AG09319 (cell line): ENCODE measurements at regions not wholly inside any gene's neighbourhood (a gene's known extent, or its start where the extent isn't known, plus 50 kb on each side); places are given as distances from the start of the nearest gene placed in this dataset.

Experiments
- DNase-seq: peaks from one replicate; pipeline ENCODE4 v3.0.0-alpha.2; 2010; ENCODE audit warnings: low read depth; ENCODE audit errors: extremely low read depth
- CTCF ChIP-seq: IDR thresholded peaks from 2 replicates; pipeline ENCODE4 v1.5.1; 2011; ENCODE audit warnings: low read depth, mild to moderate bottlenecking, inconsistent platforms, low read length, moderate library complexity

- TF ChIP-seq CTCF = no peak
- DNase-seq = no peak
Observed at GRCh38 chr19:31402529-31403316, 53.5 kb upstream of the TSHZ3 start.

- no peak for TF ChIP-seq CTCF
- DNase-seq = no peak
Observed at GRCh38 chr19:31406106-31406505, 56.9 kb upstream of the TSHZ3 start.

DNA sequence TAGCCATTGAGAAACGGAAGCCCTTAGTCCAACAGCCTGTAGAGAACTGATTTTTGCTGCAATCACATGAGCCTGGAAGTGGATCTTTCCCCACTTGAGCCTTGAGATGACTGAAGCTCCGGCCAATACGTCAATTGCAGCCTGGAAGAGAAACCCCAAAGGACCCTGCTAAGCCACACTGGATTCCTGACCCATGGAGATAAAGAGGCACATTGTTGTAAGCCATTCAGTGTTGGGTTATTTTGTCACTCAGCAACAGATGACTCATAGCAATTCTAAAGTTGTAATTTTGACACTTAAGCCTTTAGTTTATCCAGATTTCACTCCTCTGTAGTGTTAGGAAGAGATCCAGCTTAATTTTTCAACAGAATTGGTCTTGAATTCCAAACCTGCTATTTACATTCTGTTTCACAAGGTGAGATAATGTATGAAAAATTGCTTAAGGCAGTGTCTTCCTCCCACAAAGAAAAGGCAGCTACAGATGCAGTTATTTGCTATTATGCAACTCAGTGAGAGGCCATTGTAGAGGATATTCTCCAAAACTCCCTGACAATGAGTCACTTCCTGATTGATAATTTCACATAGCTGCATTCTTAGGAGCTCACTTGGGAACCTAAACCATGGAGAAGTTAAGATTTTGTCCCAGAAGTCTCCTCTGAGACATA, 59.4 kb upstream of the TSHZ3 start:
- peak; percentile 42 for DNase-seq
- TF ChIP-seq CTCF = no peak

GRCh38 chr19:31413353-31413752, 64.1 kb upstream of the TSHZ3 start:
- TF ChIP-seq CTCF = no peak
- DNase-seq = no peak

DNA sequence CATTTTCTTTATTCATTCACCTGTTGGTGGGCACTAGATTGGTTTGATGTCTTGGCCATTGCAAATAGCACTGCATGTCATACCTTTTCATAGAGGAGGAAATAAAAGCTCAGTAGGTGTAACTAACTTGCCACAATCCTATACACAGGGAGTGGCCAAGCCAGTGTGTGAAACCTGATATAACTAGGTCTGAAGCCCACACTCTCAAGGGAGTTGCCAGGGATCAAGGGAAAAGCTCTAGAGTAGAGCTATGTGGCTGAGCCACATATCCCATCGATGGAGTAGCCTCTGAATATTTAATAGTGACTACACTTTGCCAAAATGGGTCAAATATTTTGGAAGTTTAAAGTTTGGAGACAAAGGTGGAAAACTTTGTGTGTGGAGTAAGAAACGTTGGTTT, 66.1 kb upstream of the TSHZ3 start:
- DNase-seq = no peak
- no peak for TF ChIP-seq CTCF

DNA sequence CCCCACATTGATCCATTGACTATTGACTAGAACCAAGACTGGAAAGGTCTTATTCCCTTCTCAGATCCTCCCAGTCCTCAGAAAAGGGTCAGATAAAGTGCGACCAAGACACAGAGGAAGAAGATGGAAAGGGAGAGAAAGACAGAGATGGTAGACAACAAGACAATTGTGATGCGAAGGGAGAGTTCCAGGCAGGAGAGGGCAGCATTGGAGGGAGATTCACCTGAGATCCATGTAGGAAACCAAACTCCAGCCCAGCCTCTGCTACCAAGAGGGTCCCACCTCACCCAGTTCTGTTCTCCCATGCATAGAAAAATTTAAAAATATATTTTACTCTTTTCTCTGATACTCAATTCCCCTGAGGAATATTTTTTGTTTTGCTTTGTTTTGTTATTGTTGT, 67.3 kb upstream of the TSHZ3 start:
- no peak for TF ChIP-seq CTCF
- DNase-seq = no peak

- no peak for TF ChIP-seq CTCF
Observed at GRCh38 chr19:31418055-31418454, 68.8 kb upstream of the TSHZ3 start.

More at GRCh38 chr19:31418055-31418454, 68.8 kb upstream of the TSHZ3 start:
- DNase-seq = no peak
